ENCODE measurements at regions not wholly inside any gene's neighbourhood (a gene's known extent, or its start where the extent isn't known, plus 50 kb on each side); places are given as distances from the start of the nearest gene placed in this dataset.

GRCh38 chr7:54252256-54253035, 289.7 kb upstream of the VSTM2A start:
- no peak for TF ChIP-seq POLR2A (IDR thresholded peaks at IDR 0.05; ENCODE audit: low read depth, low read length)
- no peak for TF ChIP-seq CTCF (conservative IDR thresholded peaks at IDR 0.05; ENCODE audit: low read depth, low read length)
- no peak for TF ChIP-seq MXI1 (IDR thresholded peaks at IDR 0.05; ENCODE audit: borderline replicate concordance, low read depth, low read length)
- no peak for TF ChIP-seq RCOR1 (IDR thresholded peaks at IDR 0.05; ENCODE audit: insufficient replicate concordance, low read length)
- no peak for TF ChIP-seq CEBPB (IDR thresholded peaks at IDR 0.05; ENCODE audit: low read depth, low read length)
- no peak for TF ChIP-seq FOS (IDR thresholded peaks at IDR 0.05; ENCODE audit: low read depth, low read length)
- no peak for TF ChIP-seq CHD1 (IDR thresholded peaks at IDR 0.05; ENCODE audit: low read depth, low read length)
